ENCODE measurements at regions not wholly inside any gene's neighbourhood (a gene's known extent, or its start where the extent isn't known, plus 50 kb on each side); places are given as distances from the start of the nearest gene placed in this dataset.
"Not testable (repeated sequence)": the region's sequence is repeated elsewhere in the genome, so short reads cannot be mapped to it uniquely, and the experiment has no call there.

GRCh38 chr10:63675171-63675570 lies 154.0 kb downstream of the REEP3 start:
- DNase-seq (ENCODE audit: low read depth in 2 of 2), result no peak

GRCh38 chr10:63677001-63677400 lies 155.8 kb downstream of the REEP3 start:
- no peak for DNase-seq (ENCODE audit: low read depth in 2 of 2)

GRCh38 chr10:63680545-63680944 lies 159.3 kb downstream of the REEP3 start:
- not testable (repeated sequence) for DNase-seq (ENCODE audit: low read depth in 2 of 2)

GRCh38 chr10:63681993-63682697 lies 160.9 kb downstream of the REEP3 start:
- DNase-seq (ENCODE audit: low read depth in 2 of 2), result no peak

- not testable (repeated sequence) for DNase-seq (ENCODE audit: low read depth in 2 of 2)
Observed at GRCh38 chr10:63682698-63683052, 161.5 kb downstream of the REEP3 start.

GRCh38 chr10:63683223-63683622 lies 162.0 kb downstream of the REEP3 start:
- no peak for DNase-seq (ENCODE audit: low read depth in 2 of 2)

GRCh38 chr10:63683686-63684085 lies 162.5 kb downstream of the REEP3 start:
- no peak for DNase-seq (ENCODE audit: low read depth in 2 of 2)

- no peak for DNase-seq (ENCODE audit: low read depth in 2 of 2)
Observed at GRCh38 chr10:63684257-63684936, 163.2 kb downstream of the REEP3 start.

GRCh38 chr10:63689768-63690167 lies 168.6 kb downstream of the REEP3 start:
- no peak for DNase-seq (ENCODE audit: low read depth in 2 of 2)

- DNase-seq (ENCODE audit: low read depth in 2 of 2), result no peak
Observed at GRCh38 chr10:63692220-63692896, 171.2 kb downstream of the REEP3 start.

- not testable (repeated sequence) for DNase-seq (ENCODE audit: low read depth in 2 of 2)
Observed at GRCh38 chr10:63693021-63693420, 171.8 kb downstream of the REEP3 start.

GRCh38 chr10:63696205-63696604 lies 175.0 kb downstream of the REEP3 start:
- DNase-seq (ENCODE audit: low read depth in 2 of 2), result no peak

- no peak for DNase-seq (ENCODE audit: low read depth in 2 of 2)
Observed at GRCh38 chr10:63697956-63698786, 177.0 kb downstream of the REEP3 start.

- DNase-seq (ENCODE audit: low read depth in 2 of 2), result no peak
Observed at GRCh38 chr10:63698787-63699150, 177.6 kb downstream of the REEP3 start.

GRCh38 chr10:63699785-63700613 lies 178.8 kb downstream of the REEP3 start:
- DNase-seq (ENCODE audit: low read depth in 2 of 2), result no peak

- DNase-seq (ENCODE audit: low read depth in 2 of 2), result no peak
Observed at GRCh38 chr10:63700631-63701156, 179.5 kb downstream of the REEP3 start.

GRCh38 chr10:63702092-63702491 lies 180.9 kb downstream of the REEP3 start:
- DNase-seq (ENCODE audit: low read depth in 2 of 2), result no peak

GRCh38 chr10:63703113-63703670 lies 182.0 kb downstream of the REEP3 start:
- no peak for DNase-seq (ENCODE audit: low read depth in 2 of 2)

- no peak for DNase-seq (ENCODE audit: low read depth in 2 of 2)
Observed at GRCh38 chr10:63703740-63704345, 182.6 kb downstream of the REEP3 start.

- DNase-seq (ENCODE audit: low read depth in 2 of 2), result no peak
Observed at GRCh38 chr10:63707254-63707910, 186.2 kb downstream of the REEP3 start.

All from stimulated activated CD8-positive, alpha-beta memory T cell treated with anti-CD3 and anti-CD28 coated beads, Interleukin-7, amount 100 ng/mL, for 4 hours (primary cell).